ENCODE measurements at regions not wholly inside any gene's neighbourhood (a gene's known extent, or its start where the extent isn't known, plus 50 kb on each side); places are given as distances from the start of the nearest gene placed in this dataset.

- Histone ChIP-seq H3K4me3 (ENCODE audit: low read length) (no peak overlapping the region), H3K9me3 (ENCODE audit: control insufficient read depth in 1 of 2, insufficient read depth in 1 of 2, low read length in 2 of 2) (no peaks in the 10 kb centered on the region), H3K27me3 (ENCODE audit: control insufficient read depth in 1 of 2, insufficient read depth in 2 of 2, low read length in 2 of 2) (no peaks in the 10 kb centered on the region), H3K27ac (ENCODE audit: low read depth in 1 of 2, low read length in 2 of 2) (no peak overlapping the region), H3K36me3 (ENCODE audit: insufficient read depth, low read length) (no peaks in the 10 kb centered on the region), H3K4me1 (ENCODE audit: insufficient read depth, low read length) (no peaks in the 10 kb centered on the region)
- DNase-seq = no peak
- Mint-ChIP-seq H3K27ac (no peak overlapping the region), H3K36me3 (ENCODE audit: low read depth) (no peaks in the 10 kb centered on the region), H3K27me3 (no peaks in the 10 kb centered on the region), H3K4me1 (ENCODE audit: low read depth) (no peaks in the 10 kb centered on the region), H3K4me3 (no peak overlapping the region), H3K9me3 (peaks cover 3% of the 10 kb centered on the region)
- no peak for ATAC-seq (ENCODE audit: poor library complexity)
- TF ChIP-seq CTCF (IDR thresholded peaks at IDR 0.05) = no peak
- ChIA-PET POLR2A (no interaction called here), CTCF (no interaction called here)
- intact Hi-C loops (cut with DNase I, micrococcal nuclease) = no loop called here
These were observed 236.5 kb downstream of the NDUFA10 start for GRCh38 chr2:239788576-239789098.

- ATAC-seq (ENCODE audit: poor library complexity) (no peak), DNase-seq (no peak)
- POLR2A ChIA-PET = no interaction called here
- H3K27me3 ChIP-seq (ENCODE audit: control insufficient read depth in 1 of 2, insufficient read depth in 2 of 2, low read length in 2 of 2) = no peaks in the 10 kb centered on the region
- Mint-ChIP-seq H3K9me3 (peaks cover 3% of the 10 kb centered on the region), H3K4me1 (ENCODE audit: low read depth) (no peaks in the 10 kb centered on the region), H3K27ac (no peak overlapping the region), H3K36me3 (ENCODE audit: low read depth) (no peaks in the 10 kb centered on the region), H3K27me3 (no peaks in the 10 kb centered on the region), H3K4me3 (no peak overlapping the region)
- H3K27ac ChIP-seq (ENCODE audit: low read depth in 1 of 2, low read length in 2 of 2) = no peak overlapping the region
- intact Hi-C loops (cut with DNase I, micrococcal nuclease) = no loop called here
- H3K36me3 ChIP-seq (ENCODE audit: insufficient read depth, low read length) = no peaks in the 10 kb centered on the region
- TF ChIP-seq CTCF (IDR thresholded peaks at IDR 0.05) = no peak
- no peaks in the 10 kb centered on the region for H3K4me1 ChIP-seq (ENCODE audit: insufficient read depth, low read length)
- CTCF ChIA-PET = no interaction called here
- no peaks in the 10 kb centered on the region for H3K9me3 ChIP-seq (ENCODE audit: control insufficient read depth in 1 of 2, insufficient read depth in 1 of 2, low read length in 2 of 2)
- H3K4me3 ChIP-seq (ENCODE audit: low read length) = no peak overlapping the region
These were observed 237.5 kb downstream of the NDUFA10 start for GRCh38 chr2:239787538-239788050.

GRCh38 chr2:239786791-239787190, 238.4 kb downstream of the NDUFA10 start:
- TF ChIP-seq CTCF (IDR thresholded peaks at IDR 0.05) = no peak
- no peaks in the 10 kb centered on the region for H3K27me3 Mint-ChIP-seq
- no peaks in the 10 kb centered on the region for H3K36me3 ChIP-seq (ENCODE audit: insufficient read depth, low read length)
- H3K27me3 ChIP-seq (ENCODE audit: control insufficient read depth in 1 of 2, insufficient read depth in 2 of 2, low read length in 2 of 2) = peaks cover 0 to 2% of the 10 kb centered on the region in 2 experiments
- POLR2A ChIA-PET = no interaction called here
- DNase-seq = no peak
- CTCF ChIA-PET = no interaction called here
- H3K4me3 ChIP-seq (ENCODE audit: low read length) = no peak overlapping the region
- no peaks in the 10 kb centered on the region for H3K9me3 ChIP-seq (ENCODE audit: control insufficient read depth in 1 of 2, insufficient read depth in 1 of 2, low read length in 2 of 2)
- H3K4me1 Mint-ChIP-seq (ENCODE audit: low read depth) = no peaks in the 10 kb centered on the region
- H3K4me1 ChIP-seq (ENCODE audit: insufficient read depth, low read length) = no peaks in the 10 kb centered on the region
- no peaks in the 10 kb centered on the region for H3K36me3 Mint-ChIP-seq (ENCODE audit: low read depth)
- intact Hi-C loops (cut with DNase I, micrococcal nuclease) = no loop called here
- no peak overlapping the region for H3K4me3 Mint-ChIP-seq
- peaks cover 3% of the 10 kb centered on the region for H3K9me3 Mint-ChIP-seq
- H3K27ac ChIP-seq (ENCODE audit: low read depth in 1 of 2, low read length in 2 of 2) = no peak overlapping the region
- no peak for ATAC-seq (ENCODE audit: poor library complexity)
- H3K27ac Mint-ChIP-seq = no peak overlapping the region
